ENCODE measurements at regions not wholly inside any gene's neighbourhood (a gene's known extent, or its start where the extent isn't known, plus 50 kb on each side); places are given as distances from the start of the nearest gene placed in this dataset.

GRCh38 chr6:23179994-23180393, 610.6 kb downstream of the HDGFL1 start:
- TF ChIP-seq CTCF (IDR thresholded peaks at IDR 0.05) (no peak), POLR2AphosphoS5 (IDR thresholded peaks at IDR 0.05) (no peak)

Measured in sigmoid colon (tissue), 4 donors.